ENCODE measurements at regions not wholly inside any gene's neighbourhood (a gene's known extent, or its start where the extent isn't known, plus 50 kb on each side); places are given as distances from the start of the nearest gene placed in this dataset.

GRCh38 chr12:97805146-97805545, 342.5 kb downstream of the RMST start:
- DNase-seq (ENCODE audit: low read depth) = no peak
- TF ChIP-seq CTCF (conservative IDR thresholded peaks at IDR 0.05; ENCODE audit: low read depth, low read length) = no peak
- no peak overlapping the region for H3K4me3 ChIP-seq (ENCODE audit: low read depth, low read length)

- TF ChIP-seq CTCF (conservative IDR thresholded peaks at IDR 0.05; ENCODE audit: low read depth, low read length) = no peak
- H3K4me3 ChIP-seq (ENCODE audit: low read depth, low read length) = no peak overlapping the region
- no peak for DNase-seq (ENCODE audit: low read depth)
Observed at GRCh38 chr12:97813301-97813700, 350.7 kb downstream of the RMST start.

GRCh38 chr12:97821806-97822205, 359.2 kb downstream of the RMST start:
- no peak for TF ChIP-seq CTCF (conservative IDR thresholded peaks at IDR 0.05; ENCODE audit: low read depth, low read length)
- no peak overlapping the region for H3K4me3 ChIP-seq (ENCODE audit: low read depth, low read length)
- DNase-seq (ENCODE audit: low read depth) = no peak

- TF ChIP-seq CTCF (conservative IDR thresholded peaks at IDR 0.05; ENCODE audit: low read depth, low read length) = no peak
Observed at GRCh38 chr12:97835541-97835940, 372.9 kb downstream of the RMST start.

GRCh38 chr12:97837401-97837800, 374.8 kb downstream of the RMST start:
- TF ChIP-seq CTCF (conservative IDR thresholded peaks at IDR 0.05; ENCODE audit: low read depth, low read length) = no peak
- peak; percentile 12 for DNase-seq (ENCODE audit: low read depth)
- H3K4me3 ChIP-seq (ENCODE audit: low read depth, low read length) = no peak overlapping the region

More at GRCh38 chr12:97835541-97835940, 372.9 kb downstream of the RMST start:
- no peak overlapping the region for H3K4me3 ChIP-seq (ENCODE audit: low read depth, low read length)
- DNase-seq (ENCODE audit: low read depth) = no peak

- no peak for DNase-seq (ENCODE audit: low read depth)
- TF ChIP-seq CTCF (conservative IDR thresholded peaks at IDR 0.05; ENCODE audit: low read depth, low read length) = no peak
- no peak overlapping the region for H3K4me3 ChIP-seq (ENCODE audit: low read depth, low read length)
Observed at GRCh38 chr12:97848051-97848450, 385.4 kb downstream of the RMST start.

GRCh38 chr12:97854477-97854876, 391.9 kb downstream of the RMST start:
- DNase-seq (ENCODE audit: low read depth) = no peak
- H3K4me3 ChIP-seq (ENCODE audit: low read depth, low read length) = no peak overlapping the region
- TF ChIP-seq CTCF (conservative IDR thresholded peaks at IDR 0.05; ENCODE audit: low read depth, low read length) = no peak
